ENCODE measurements at regions not wholly inside any gene's neighbourhood (a gene's known extent, or its start where the extent isn't known, plus 50 kb on each side); places are given as distances from the start of the nearest gene placed in this dataset.
"Not testable (repeated sequence)": the region's sequence is repeated elsewhere in the genome, so short reads cannot be mapped to it uniquely, and the experiment has no call there.

DNA sequence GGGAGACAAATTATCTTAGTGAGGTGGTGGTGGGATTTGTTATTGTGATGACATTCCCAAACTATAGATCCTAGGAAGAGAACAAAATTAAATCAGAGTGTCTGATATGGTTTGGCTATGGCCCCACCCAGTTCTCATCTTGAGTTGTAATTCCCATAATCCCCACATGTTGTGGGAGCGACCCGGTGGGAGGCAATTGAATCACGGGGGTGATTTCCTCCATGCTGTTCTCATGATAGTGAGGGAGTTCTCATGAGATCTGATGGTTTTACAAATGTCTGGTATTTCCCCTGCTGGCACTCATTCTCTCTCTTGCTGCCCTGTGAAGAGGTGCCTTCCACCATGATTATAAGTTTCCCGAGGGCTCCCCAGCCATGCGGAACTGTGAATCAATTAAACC, 62.0 kb downstream of the RPL22L1 start:
- no peak for DNase-seq (ENCODE audit: low spot score)
- in situ Hi-C loops (cut with MboI; ENCODE audit: low pct_unique_long_range_greater_than_20kb, low sequenced_read_pairs, unreplicated experiment) = loop anchor here (25.0 kb wide), 1 partner anchor 496 kb away; no protein-coding TSS in a partner anchor
- no peak for TF ChIP-seq CTCF (IDR thresholded peaks at IDR 0.05; ENCODE audit: extremely low read depth, insufficient read depth, missing control alignments)

- TF ChIP-seq CTCF (IDR thresholded peaks at IDR 0.05; ENCODE audit: extremely low read depth, insufficient read depth, missing control alignments) = no peak
- in situ Hi-C loops (cut with MboI; ENCODE audit: low pct_unique_long_range_greater_than_20kb, low sequenced_read_pairs, unreplicated experiment) = loop anchor here (25.0 kb wide), 1 partner anchor 494 kb away; no protein-coding TSS in a partner anchor
- no peak for DNase-seq (ENCODE audit: low spot score)
These were observed 63.3 kb downstream of the RPL22L1 start for GRCh38 chr3:170806676-170807075.

DNA sequence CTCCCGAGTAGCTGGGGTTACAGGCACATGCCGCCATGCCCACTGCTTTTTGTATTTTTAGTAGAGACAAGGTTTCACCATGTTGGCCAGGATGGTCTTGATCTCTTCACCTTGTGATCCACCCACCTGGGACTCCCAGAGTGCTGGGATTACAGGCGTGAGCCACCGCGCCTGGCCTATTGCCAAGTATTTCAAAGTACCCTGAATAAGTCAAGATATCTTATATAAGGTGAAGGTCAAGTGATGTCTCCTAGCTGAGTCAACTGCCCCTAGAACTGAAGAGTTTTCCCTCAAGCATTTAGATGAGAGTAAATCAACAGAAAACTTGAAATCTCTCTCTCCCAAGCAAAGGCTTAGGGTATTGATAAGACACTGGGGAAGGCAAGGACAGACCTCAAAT, 63.9 kb downstream of the RPL22L1 start:
- in situ Hi-C loops (cut with MboI; ENCODE audit: low pct_unique_long_range_greater_than_20kb, low sequenced_read_pairs, unreplicated experiment) = loop anchor here (25.0 kb wide), 1 partner anchor 494 kb away; no protein-coding TSS in a partner anchor
- TF ChIP-seq CTCF (IDR thresholded peaks at IDR 0.05; ENCODE audit: extremely low read depth, insufficient read depth, missing control alignments) = no peak
- no peak for DNase-seq (ENCODE audit: low spot score)

DNA sequence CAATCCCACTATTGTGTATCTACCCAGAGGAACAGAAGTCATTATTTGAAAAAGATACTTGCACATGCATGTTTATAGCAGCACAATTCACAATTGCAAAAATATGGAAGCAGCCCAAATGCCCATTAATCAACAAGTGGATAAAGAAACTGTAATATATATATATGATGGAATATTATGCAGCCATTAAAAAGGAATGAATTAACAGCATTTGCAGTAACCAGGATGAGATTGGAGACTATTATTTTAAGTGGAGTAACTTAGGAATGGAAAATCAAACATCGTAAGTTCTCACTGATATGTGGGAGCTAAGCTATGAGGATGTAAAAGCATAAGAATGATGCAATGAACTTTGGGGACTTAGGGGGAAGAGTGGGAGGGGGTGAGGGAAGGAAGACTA, 64.7 kb downstream of the RPL22L1 start:
- in situ Hi-C loops (cut with MboI; ENCODE audit: low pct_unique_long_range_greater_than_20kb, low sequenced_read_pairs, unreplicated experiment) = loop anchor here (25.0 kb wide), 1 partner anchor 493 kb away; no protein-coding TSS in a partner anchor
- DNase-seq (ENCODE audit: low spot score) = not testable (repeated sequence)

DNA sequence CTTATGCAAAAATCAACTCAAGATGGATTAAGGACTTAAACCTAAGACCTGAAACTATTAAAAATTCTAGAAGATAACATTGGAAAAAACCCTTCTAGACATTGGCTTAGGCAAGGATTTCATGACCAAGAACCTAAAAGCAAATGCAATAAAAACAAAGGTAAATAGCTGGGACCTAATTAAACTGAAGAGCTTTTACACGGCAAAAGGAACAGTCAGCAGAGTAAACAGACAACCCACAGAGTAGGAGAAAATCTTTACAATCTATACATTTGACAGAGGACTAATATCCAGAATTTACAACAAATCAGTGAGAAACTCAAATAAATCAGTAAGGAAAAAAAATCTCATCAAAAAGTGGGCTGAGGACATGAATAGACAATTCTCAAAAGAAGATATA, 65.4 kb downstream of the RPL22L1 start:
- DNase-seq (ENCODE audit: low spot score) = not testable (repeated sequence)
- in situ Hi-C loops (cut with MboI; ENCODE audit: low pct_unique_long_range_greater_than_20kb, low sequenced_read_pairs, unreplicated experiment) = loop anchor here (25.0 kb wide), 1 partner anchor 492 kb away; no protein-coding TSS in a partner anchor

DNA sequence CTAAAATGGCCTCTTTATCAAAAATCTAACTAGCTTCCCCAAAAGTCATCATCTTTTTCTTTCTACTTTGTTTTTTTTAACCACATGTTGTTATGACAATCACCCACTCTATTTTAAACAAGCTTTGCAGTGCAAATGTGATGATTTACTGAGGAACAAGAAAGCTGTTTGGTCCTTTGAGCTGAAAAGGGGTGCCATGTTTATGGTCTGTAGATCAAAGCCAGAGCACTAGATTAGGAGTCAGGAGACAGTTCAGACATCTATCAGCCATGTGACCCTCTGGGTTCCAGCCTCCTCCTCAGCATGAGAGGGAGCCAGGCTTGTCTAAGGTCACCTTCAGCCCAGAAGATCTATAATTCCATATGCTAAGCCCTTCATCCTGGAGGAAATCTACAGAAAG, 65.9 kb downstream of the RPL22L1 start:
- TF ChIP-seq CTCF (IDR thresholded peaks at IDR 0.05; ENCODE audit: extremely low read depth, insufficient read depth, missing control alignments) = no peak
- in situ Hi-C loops (cut with MboI; ENCODE audit: low pct_unique_long_range_greater_than_20kb, low sequenced_read_pairs, unreplicated experiment) = loop anchor here (25.0 kb wide), 1 partner anchor 492 kb away; no protein-coding TSS in a partner anchor
- no peak for DNase-seq (ENCODE audit: low spot score)

- TF ChIP-seq CTCF (IDR thresholded peaks at IDR 0.05; ENCODE audit: extremely low read depth, insufficient read depth, missing control alignments) = no peak
- no peak for DNase-seq (ENCODE audit: low spot score)
- in situ Hi-C loops (cut with MboI; ENCODE audit: low pct_unique_long_range_greater_than_20kb, low sequenced_read_pairs, unreplicated experiment) = loop anchor here (25.0 kb wide), 1 partner anchor 490 kb away; no protein-coding TSS in a partner anchor
These were observed 67.5 kb downstream of the RPL22L1 start for GRCh38 chr3:170802164-170803151.
